T-helper 1 cell treated with Interleukin-12 subunit alpha and Interleukin-12 subunit beta and Interleukin-4 antibody, amounts not matched to agents 30 ng/mL and 1 ng/mL, for 36 hours (primary cell): ENCODE measurements at regions not wholly inside any gene's neighbourhood (a gene's known extent, or its start where the extent isn't known, plus 50 kb on each side); places are given as distances from the start of the nearest gene placed in this dataset.

Source experiments
- intact Hi-C: fragments of 100-400 bp; cut with micrococcal nuclease; formaldehyde crosslinking; loops from one replicate; pipeline ENCODE4 v1.15.1; 2024

GRCh38 chr18:47758000-47758399 lies 172.5 kb downstream of the SMAD2 start:
- intact Hi-C loops, result no loop called here

GRCh38 chr18:47756364-47757016 lies 174.0 kb downstream of the SMAD2 start:
- intact Hi-C loops, result no loop called here

GRCh38 chr18:47755102-47755456 lies 175.4 kb downstream of the SMAD2 start:
- intact Hi-C loops, result no loop called here

GRCh38 chr18:47754311-47755101 lies 176.0 kb downstream of the SMAD2 start:
- intact Hi-C loops, result loop anchor here (1.0 kb wide), 1 partner anchor 539 kb away; no protein-coding TSS in a partner anchor

GRCh38 chr18:47752796-47753645 lies 177.4 kb downstream of the SMAD2 start:
- intact Hi-C loops, result no loop called here

- intact Hi-C loops, result no loop called here
Measured at GRCh38 chr18:47750889-47751423, 179.5 kb downstream of the SMAD2 start.

- intact Hi-C loops, result loop anchor here (1.0 to 10.0 kb wide), 5 partner anchors 65 to 699 kb away; no protein-coding TSS in a partner anchor
Measured at GRCh38 chr18:47749600-47749973, 180.9 kb downstream of the SMAD2 start.

- intact Hi-C loops, result loop anchor here (1.0 to 10.0 kb wide), 5 partner anchors 64 to 699 kb away; no protein-coding TSS in a partner anchor
Measured at GRCh38 chr18:47748847-47749599, 181.4 kb downstream of the SMAD2 start.

- intact Hi-C loops, result loop anchor here (10.0 kb wide), 1 partner anchor 63 kb away; no protein-coding TSS in a partner anchor
Measured at GRCh38 chr18:47748093-47748796, 182.2 kb downstream of the SMAD2 start.

GRCh38 chr18:47747260-47747795 lies 183.1 kb downstream of the SMAD2 start:
- intact Hi-C loops, result loop anchor here (10.0 kb wide), 1 partner anchor 63 kb away; no protein-coding TSS in a partner anchor

GRCh38 chr18:47746615-47747014 lies 183.8 kb downstream of the SMAD2 start:
- intact Hi-C loops, result loop anchor here (10.0 kb wide), 1 partner anchor 62 kb away; no protein-coding TSS in a partner anchor

- intact Hi-C loops, result loop anchor here (10.0 kb wide), 1 partner anchor 60 kb away; no protein-coding TSS in a partner anchor
Measured at GRCh38 chr18:47745227-47745626, 185.2 kb downstream of the SMAD2 start.

GRCh38 chr18:47737956-47738355 lies 192.5 kb downstream of the SMAD2 start:
- intact Hi-C loops, result no loop called here

GRCh38 chr18:47737198-47737830 lies 193.1 kb downstream of the SMAD2 start:
- intact Hi-C loops, result no loop called here

- intact Hi-C loops, result no loop called here
Measured at GRCh38 chr18:47736376-47737140, 193.9 kb downstream of the SMAD2 start.

GRCh38 chr18:47735041-47735702 lies 195.3 kb downstream of the SMAD2 start:
- intact Hi-C loops, result no loop called here

GRCh38 chr18:47731276-47731675 lies 199.2 kb downstream of the SMAD2 start:
- intact Hi-C loops, result no loop called here

GRCh38 chr18:47730795-47731194 lies 199.7 kb downstream of the SMAD2 start:
- intact Hi-C loops, result no loop called here
